HepG2 (cell line): ENCODE measurements at regions not wholly inside any gene's neighbourhood (a gene's known extent, or its start where the extent isn't known, plus 50 kb on each side); places are given as distances from the start of the nearest gene placed in this dataset.
A peak's percentile ranks its signal among the peaks of the same experiment; 100 is the strongest.

Source experiments
- DNMT3B ChIP-seq: conservative IDR thresholded peaks from 2 replicates; pipeline ENCODE4 v1.6.1; 2016; ENCODE audit warnings: missing biosample characterization, control low read depth
- HOXD1 ChIP-seq: sonication (generic); formaldehyde crosslinking; IDR thresholded peaks from 2 replicates; pipeline ENCODE4 v1.5.0; 2020; ENCODE audit warnings: missing genetic modification reagents
- MAZ ChIP-seq, 2 experiments: sonication (generic) in 1 of 2; formaldehyde crosslinking in 1 of 2; IDR thresholded peaks; 2 replicates each; pipeline versions ENCODE4 v1.5.0 to v1.6.1; 2012 to 2020; ENCODE audit warnings: low read depth in 2 of 2, mild to moderate bottlenecking in 2 of 2, borderline replicate concordance in 1 of 2, improper control_type of control experiment in 1 of 2, low read length in 1 of 2, missing genetic modification reagents in 1 of 2, moderate library complexity in 1 of 2
- SIN3B ChIP-seq: fragments of 150-350 bp; IDR thresholded peaks from 2 replicates; pipeline ENCODE4 v1.6.1; 2014; ENCODE audit warnings: low read length
- TEF ChIP-seq: sonication (generic); formaldehyde crosslinking; IDR thresholded peaks from 2 replicates; pipeline ENCODE4 v1.5.0; 2020; ENCODE audit warnings: missing genetic modification reagents
- ZMYM4 ChIP-seq: sonication (generic); formaldehyde crosslinking; IDR thresholded peaks from 2 replicates; pipeline ENCODE4 v1.8.1; 2023; ENCODE audit warnings: mild to moderate bottlenecking, missing genetic modification reagents
- ZNF232 ChIP-seq: sonication (generic); formaldehyde crosslinking; IDR thresholded peaks from 2 replicates; pipeline ENCODE4 v1.4.0; 2020; ENCODE audit warnings: missing genetic modification reagents, borderline replicate concordance
- ZNF407 ChIP-seq: sonication (generic); formaldehyde crosslinking; IDR thresholded peaks from one replicate; pipeline ENCODE4 v1.5.1; 2020; ENCODE audit warnings: mild to moderate bottlenecking, missing genetic modification reagents; ENCODE audit errors: not compliant biosample characterization
- ZNF558 ChIP-seq: sonication (generic); formaldehyde crosslinking; IDR thresholded peaks from 2 replicates; pipeline ENCODE4 v1.9.0; 2022; ENCODE audit warnings: mild to moderate bottlenecking, missing genetic modification reagents, borderline replicate concordance

- 0 out of 2 replicates have a peak, but pooled peaks have one; percentile 24 for TF ChIP-seq TEF (CRISPR knock-in tag)
- no peak for TF ChIP-seq SIN3B
- no peak for TF ChIP-seq ZNF558 (CRISPR knock-in tag)
- no peak for TF ChIP-seq HOXD1
- no peak for TF ChIP-seq MAZ (IDR thresholded peaks at IDR 0.05; ENCODE audit: borderline replicate concordance, low read depth, low read length)
- TF ChIP-seq MAZ (CRISPR knock-in tag; IDR thresholded peaks at IDR 0.05; ENCODE audit: low read depth), result no peak
- TF ChIP-seq ZNF407 (CRISPR knock-in tag), result peak; percentile 67
- TF ChIP-seq DNMT3B (CRISPR knock-in tag), result no peak
- TF ChIP-seq ZMYM4 (CRISPR knock-in tag), result peak; percentile 51; the same call in 1 of the 2 replicates
- no peak for TF ChIP-seq ZNF232 (CRISPR knock-in tag)
Observed at GRCh38 chr6:1251198-1252155, 60.4 kb upstream of the FOXQ1 start (continued).
